Skeletal muscle tissue (tissue), 3 donors: ENCODE measurements at regions not wholly inside any gene's neighbourhood (a gene's known extent, or its start where the extent isn't known, plus 50 kb on each side); places are given as distances from the start of the nearest gene placed in this dataset.
A peak's percentile ranks its signal among the peaks of the same experiment; 100 is the strongest.
"Not testable (repeated sequence)": the region's sequence is repeated elsewhere in the genome, so short reads cannot be mapped to it uniquely, and the experiment has no call there.

Source experiments
- H3K27ac ChIP-seq: one replicate; pipeline ENCODE4 v1.7.0; 2013; ENCODE audit warnings: mild to moderate bottlenecking, low read depth, low read length, inconsistent platforms
- H3K27me3 ChIP-seq, 3 donors: one replicate each; pipeline ENCODE4 v1.7.0; 2013; ENCODE audit warnings: low read length in 3 of 3; ENCODE audit not compliant: control insufficient read depth in 3 of 3, insufficient read depth in 3 of 3
- H3K36me3 ChIP-seq, 3 donors: one replicate each; pipeline ENCODE4 v1.7.0; 2013; ENCODE audit warnings: low read length in 3 of 3; ENCODE audit not compliant: control insufficient read depth in 3 of 3, insufficient read depth in 3 of 3
- H3K4me1 ChIP-seq, 3 donors: one replicate each; pipeline ENCODE4 v1.7.0; 2013; ENCODE audit warnings: low read length in 3 of 3, mild to moderate bottlenecking in 3 of 3; ENCODE audit not compliant: control insufficient read depth in 3 of 3, insufficient read depth in 3 of 3
- H3K4me3 ChIP-seq, 3 donors: one replicate each; pipeline ENCODE4 v1.7.0; 2013; ENCODE audit warnings: low read length in 3 of 3
- H3K9ac ChIP-seq, 3 donors: one replicate each; pipeline ENCODE4 v1.7.0; 2013; ENCODE audit warnings: low read length in 3 of 3, mild to moderate bottlenecking in 3 of 3, moderate library complexity in 2 of 3, low read depth in 1 of 3
- H3K9me3 ChIP-seq, 3 donors: one replicate each; pipeline ENCODE4 v1.7.0; 2013; ENCODE audit warnings: low read length in 3 of 3; ENCODE audit not compliant: control insufficient read depth in 3 of 3
- donor health status: Osteomylitis.

GRCh38 chr2:190005513-190005912 is 57.0 kb downstream of the MSTN start:
- no peak overlapping the region for H3K9ac ChIP-seq
- H3K4me1 ChIP-seq = no peaks in the 10 kb centered on the region
- H3K9me3 ChIP-seq = no peaks in the 10 kb centered on the region
- no peak overlapping the region for H3K4me3 ChIP-seq
- no peak overlapping the region for H3K27ac ChIP-seq
- no peaks in the 10 kb centered on the region for H3K27me3 ChIP-seq
- H3K36me3 ChIP-seq = no peaks in the 10 kb centered on the region

GRCh38 chr2:189999661-190000060 is 62.9 kb downstream of the MSTN start:
- no peak overlapping the region for H3K9ac ChIP-seq
- no peaks in the 10 kb centered on the region for H3K9me3 ChIP-seq
- no peak overlapping the region for H3K27ac ChIP-seq
- H3K4me3 ChIP-seq = no peak overlapping the region
- H3K36me3 ChIP-seq = no peaks in the 10 kb centered on the region
- H3K27me3 ChIP-seq = no peaks in the 10 kb centered on the region
- H3K4me1 ChIP-seq = no peaks in the 10 kb centered on the region

GRCh38 chr2:189998665-189999064 is 63.9 kb downstream of the MSTN start:
- H3K36me3 ChIP-seq, H3K9ac ChIP-seq, H3K9me3 ChIP-seq, H3K4me3 ChIP-seq, H3K27ac ChIP-seq, H3K4me1 ChIP-seq, H3K27me3 ChIP-seq: not testable (repeated sequence)

- H3K4me3 ChIP-seq = no peak overlapping the region
- no peaks in the 10 kb centered on the region for H3K9me3 ChIP-seq
- no peaks in the 10 kb centered on the region for H3K4me1 ChIP-seq
- no peaks in the 10 kb centered on the region for H3K36me3 ChIP-seq
- H3K27me3 ChIP-seq = no peaks in the 10 kb centered on the region
- no peak overlapping the region for H3K27ac ChIP-seq
- H3K9ac ChIP-seq = no peak overlapping the region
These were observed 65.5 kb downstream of the MSTN start for GRCh38 chr2:189997016-189997415.

GRCh38 chr2:189995679-189996078 is 66.8 kb downstream of the MSTN start:
- Histone ChIP-seq H3K4me1 (no peaks in the 10 kb centered on the region), H3K27ac (no peak overlapping the region), H3K9me3 (no peaks in the 10 kb centered on the region), H3K36me3 (no peaks in the 10 kb centered on the region), H3K4me3 (no peak overlapping the region), H3K9ac (no peak overlapping the region), H3K27me3 (no peaks in the 10 kb centered on the region)

- no peaks in the 10 kb centered on the region for H3K27me3 ChIP-seq
- H3K4me3 ChIP-seq = peak overlapping the region in 1 of 3 donors; percentile 12
- no peaks in the 10 kb centered on the region for H3K4me1 ChIP-seq
- H3K27ac ChIP-seq = no peak overlapping the region
- no peaks in the 10 kb centered on the region for H3K36me3 ChIP-seq
- H3K9ac ChIP-seq = no peak overlapping the region
- H3K9me3 ChIP-seq = peaks cover 3 to 12% (median 8%) of the 10 kb centered on the region in 3 donors
These were observed 79.6 kb downstream of the MSTN start for GRCh38 chr2:189982780-189983394.

- no peak overlapping the region for H3K27ac ChIP-seq
- no peaks in the 10 kb centered on the region for H3K36me3 ChIP-seq
- no peak overlapping the region for H3K4me3 ChIP-seq
- no peaks in the 10 kb centered on the region for H3K27me3 ChIP-seq
- H3K9ac ChIP-seq = no peak overlapping the region
- H3K4me1 ChIP-seq = no peaks in the 10 kb centered on the region
- H3K9me3 ChIP-seq = peaks cover 3 to 12% (median 8%) of the 10 kb centered on the region in 3 donors
These were observed 80.4 kb downstream of the MSTN start for GRCh38 chr2:189982087-189982486.

GRCh38 chr2:189976488-189976887 is 86.0 kb downstream of the MSTN start:
- not testable (repeated sequence) for H3K9me3 ChIP-seq, H3K27ac ChIP-seq, H3K4me1 ChIP-seq, H3K36me3 ChIP-seq, H3K27me3 ChIP-seq, H3K9ac ChIP-seq, H3K4me3 ChIP-seq

- Histone ChIP-seq H3K27me3 (no peaks in the 10 kb centered on the region), H3K4me3 (no peak overlapping the region), H3K9me3 (no peaks in the 10 kb centered on the region), H3K4me1 (no peaks in the 10 kb centered on the region), H3K9ac (no peak overlapping the region), H3K36me3 (no peaks in the 10 kb centered on the region), H3K27ac (no peak overlapping the region)
These were observed 102.2 kb downstream of the MSTN start for GRCh38 chr2:189960346-189960745.

- Histone ChIP-seq H3K36me3 (no peaks in the 10 kb centered on the region), H3K4me1 (no peaks in the 10 kb centered on the region), H3K27me3 (no peaks in the 10 kb centered on the region), H3K27ac (no peak overlapping the region), H3K9ac (no peak overlapping the region), H3K9me3 (no peaks in the 10 kb centered on the region), H3K4me3 (no peak overlapping the region)
These were observed 103.1 kb downstream of the MSTN start for GRCh38 chr2:189959450-189959849.

GRCh38 chr2:189954989-189955388 is 107.5 kb downstream of the MSTN start:
- H3K4me1 ChIP-seq = no peaks in the 10 kb centered on the region

More at GRCh38 chr2:189954989-189955388, 107.5 kb downstream of the MSTN start:
- H3K27ac ChIP-seq = no peak overlapping the region
- no peaks in the 10 kb centered on the region for H3K27me3 ChIP-seq
- no peak overlapping the region for H3K4me3 ChIP-seq
- no peaks in the 10 kb centered on the region for H3K9me3 ChIP-seq
- H3K36me3 ChIP-seq = no peaks in the 10 kb centered on the region
- H3K9ac ChIP-seq = no peak overlapping the region
